NCI-H69 (cell line): ENCODE measurements at regions not wholly inside any gene's neighbourhood (a gene's known extent, or its start where the extent isn't known, plus 50 kb on each side); places are given as distances from the start of the nearest gene placed in this dataset.
A peak's percentile ranks its signal among the peaks of the same experiment; 100 is the strongest.

Source experiments
- DNase-seq: peaks from one replicate; lab custom pipeline; 2025; lab: John Stamatoyannopoulos, UW

DNA sequence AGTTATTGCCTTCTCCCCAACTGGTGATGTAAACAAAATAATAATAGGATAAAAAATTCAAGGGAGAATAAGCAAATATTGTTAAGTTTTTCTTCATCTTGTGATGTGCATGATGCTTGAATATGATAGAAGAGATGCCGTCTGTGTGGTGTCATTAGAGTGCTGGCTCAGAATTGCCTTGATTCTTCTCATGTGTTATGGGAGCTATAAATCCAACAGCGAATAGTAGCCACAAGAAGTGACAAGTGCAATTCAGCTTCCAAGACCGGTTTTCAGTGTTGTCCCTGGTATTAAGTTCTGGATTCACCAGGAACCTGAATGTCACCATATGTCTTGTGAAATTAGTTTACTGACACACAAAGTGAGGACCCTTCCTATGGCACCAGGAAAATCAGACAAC is 547.0 kb downstream of the NSUN3 start:
- DNase-seq, result no peak

DNA sequence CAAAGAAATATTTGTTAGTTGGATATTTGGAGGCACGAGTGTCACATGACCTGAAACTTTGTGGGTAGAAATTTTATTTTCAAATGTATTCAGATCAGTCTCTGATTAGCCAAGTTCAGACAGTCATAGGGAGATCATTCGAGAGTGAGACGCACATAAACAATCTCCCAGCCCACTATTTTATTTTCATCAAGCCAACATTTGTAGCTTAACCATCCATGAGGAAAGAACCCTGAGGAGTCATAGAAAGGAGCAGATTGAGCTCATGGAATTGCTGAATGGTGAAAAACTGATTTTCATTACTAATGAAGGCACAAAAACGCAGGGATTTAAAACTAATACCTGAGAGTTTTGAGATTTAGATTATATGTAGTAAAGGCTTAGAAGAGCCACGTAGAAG is 548.7 kb downstream of the NSUN3 start:
- no peak for DNase-seq

DNA sequence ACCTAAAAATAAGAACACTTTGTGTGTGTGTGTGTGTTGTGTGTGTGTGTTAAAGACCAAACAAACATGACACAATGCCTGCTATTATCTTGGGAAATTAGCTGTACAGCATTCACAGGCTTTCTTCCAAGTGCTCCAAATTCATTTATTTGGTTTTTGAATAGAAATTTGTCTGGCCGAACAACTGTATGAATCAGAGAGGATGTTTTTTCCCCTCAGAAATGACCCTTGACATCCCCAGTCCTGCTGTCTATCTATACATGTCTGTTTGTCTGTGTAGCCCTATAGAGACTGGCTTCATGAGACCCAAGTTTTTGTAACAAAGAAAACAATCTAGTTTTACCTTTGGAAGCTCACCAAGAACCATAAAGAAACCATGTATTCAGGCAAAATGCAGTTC is 549.8 kb downstream of the NSUN3 start:
- DNase-seq, result peak; percentile 32

DNA sequence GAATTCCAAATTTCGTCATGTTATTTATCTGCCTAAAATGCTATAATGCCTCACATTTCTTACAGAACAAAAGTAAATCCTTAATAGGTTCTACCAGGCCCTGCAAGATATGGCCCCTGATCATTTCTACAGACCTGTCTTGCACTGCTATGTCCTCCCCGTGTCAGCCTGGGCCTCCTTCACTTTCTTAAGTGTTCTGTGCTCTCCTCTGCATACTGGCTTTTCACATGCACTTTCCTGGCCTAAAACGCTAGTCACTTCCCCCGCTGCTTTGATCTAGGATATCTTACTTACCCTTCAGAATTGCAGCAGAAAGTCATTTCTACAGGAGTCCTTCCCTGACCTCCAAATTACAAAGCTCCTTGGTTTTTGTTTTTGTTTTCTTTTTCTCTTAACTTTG is 551.3 kb downstream of the NSUN3 start:
- no peak for DNase-seq

DNA sequence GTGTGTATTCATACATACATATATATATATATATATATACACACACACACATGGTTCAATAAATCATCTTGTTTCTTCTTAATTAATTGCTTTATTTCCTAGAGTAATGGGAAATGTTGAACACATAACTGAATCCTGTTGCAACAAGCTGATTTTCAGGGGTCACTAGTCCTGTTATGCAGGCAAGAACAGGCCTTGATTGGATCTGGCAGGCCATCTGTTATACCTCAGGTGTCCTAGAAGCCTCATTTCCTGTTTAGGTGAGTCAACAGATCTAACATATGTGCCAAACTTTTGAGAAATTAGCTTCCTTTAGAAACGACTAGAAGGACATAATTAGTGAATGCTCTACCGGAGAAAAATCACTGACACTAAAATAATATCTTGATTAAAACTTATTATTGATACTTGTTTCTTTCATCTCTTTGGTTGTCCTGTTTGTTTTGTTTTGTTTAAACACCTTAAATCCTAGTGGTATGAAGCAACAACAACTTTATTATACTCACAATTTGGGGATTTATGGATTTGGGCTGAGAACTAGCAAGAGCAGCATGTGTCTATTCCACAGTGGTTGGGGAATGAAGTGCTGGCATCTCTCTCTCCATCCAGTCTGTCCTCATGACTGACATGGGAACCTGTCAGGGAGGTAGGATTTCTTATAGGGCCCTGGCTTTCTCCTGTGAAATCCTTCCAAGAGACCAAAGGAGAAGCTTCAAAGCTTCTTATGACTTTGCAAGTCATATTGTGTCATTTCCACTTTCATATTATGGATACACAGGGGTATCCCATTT is 552.6 kb downstream of the NSUN3 start:
- DNase-seq, result peak; percentile 82

DNA sequence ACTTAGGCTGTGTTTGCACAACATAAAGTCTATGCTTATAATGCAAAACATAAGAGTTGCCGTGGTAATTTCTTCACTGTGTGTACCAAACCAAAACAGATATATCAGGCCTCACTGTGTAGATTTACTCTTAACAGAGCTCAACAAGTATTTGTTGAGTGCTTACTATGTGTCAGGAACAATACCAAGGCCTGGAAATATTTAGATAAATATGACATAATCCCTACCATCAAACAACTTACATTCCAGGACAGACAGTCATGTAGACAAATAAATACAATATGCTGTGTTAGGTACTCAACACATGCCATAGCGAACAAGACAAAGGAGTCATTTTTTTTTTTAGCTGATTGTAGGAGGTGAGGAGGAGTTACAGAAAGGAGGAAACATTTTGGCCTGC is 554.0 kb downstream of the NSUN3 start:
- no peak for DNase-seq

DNA sequence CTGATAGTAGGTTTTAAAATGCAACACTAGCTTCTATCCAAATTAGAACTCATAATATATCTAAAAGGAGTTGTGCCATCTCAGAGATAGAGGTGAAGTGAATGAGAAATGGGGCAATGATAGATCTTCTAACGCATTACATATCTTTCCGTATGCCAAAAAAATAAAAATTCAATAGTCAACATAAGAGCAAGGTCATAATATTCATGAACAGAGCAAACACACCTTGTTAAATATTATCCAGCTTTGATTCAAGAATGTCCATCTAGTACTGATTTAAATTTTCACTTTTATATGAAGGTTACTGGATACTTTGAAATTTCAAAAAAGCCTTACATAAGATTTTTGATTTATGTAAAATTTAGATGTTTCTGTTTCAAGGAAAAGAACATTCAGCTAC is 554.5 kb downstream of the NSUN3 start:
- DNase-seq, result no peak

DNA sequence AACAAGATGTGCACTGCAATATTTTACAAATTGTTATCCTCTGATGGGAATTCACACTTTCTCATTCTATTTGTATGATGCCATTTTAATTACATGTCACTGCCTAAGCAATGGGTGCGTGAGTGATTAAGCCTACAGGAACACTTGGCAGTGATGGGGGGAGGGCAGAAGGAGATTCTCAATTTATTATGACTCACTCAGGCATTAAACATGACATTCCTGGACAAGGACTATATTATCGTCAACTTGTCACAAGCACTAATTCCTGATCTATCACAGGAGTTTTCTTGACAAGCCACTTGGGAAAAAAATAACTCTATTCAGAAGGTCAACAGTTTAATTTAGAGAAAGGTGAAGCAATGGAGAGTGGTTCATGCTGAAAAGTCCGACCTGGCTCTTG is 556.8 kb downstream of the NSUN3 start:
- no peak for DNase-seq

DNA sequence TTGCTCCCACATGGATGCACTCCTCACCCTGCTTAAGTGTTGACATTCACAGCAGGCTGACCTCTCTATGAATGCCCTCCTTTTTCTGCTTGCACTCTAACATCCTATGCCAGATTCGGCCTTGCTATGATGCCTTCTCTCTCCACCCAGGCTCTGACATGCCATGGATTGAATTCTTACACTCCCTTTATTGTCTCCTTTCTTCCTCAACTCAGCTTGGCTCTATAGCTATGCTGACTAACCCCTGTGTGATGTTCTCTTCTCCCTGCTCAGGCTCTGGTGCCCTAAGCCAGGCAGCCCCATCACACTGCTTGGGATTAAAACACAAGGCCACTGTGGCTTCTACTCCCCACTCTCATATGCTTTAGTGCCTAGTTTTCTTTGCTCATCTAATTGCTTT is 563.7 kb downstream of the NSUN3 start:
- no peak for DNase-seq

DNA sequence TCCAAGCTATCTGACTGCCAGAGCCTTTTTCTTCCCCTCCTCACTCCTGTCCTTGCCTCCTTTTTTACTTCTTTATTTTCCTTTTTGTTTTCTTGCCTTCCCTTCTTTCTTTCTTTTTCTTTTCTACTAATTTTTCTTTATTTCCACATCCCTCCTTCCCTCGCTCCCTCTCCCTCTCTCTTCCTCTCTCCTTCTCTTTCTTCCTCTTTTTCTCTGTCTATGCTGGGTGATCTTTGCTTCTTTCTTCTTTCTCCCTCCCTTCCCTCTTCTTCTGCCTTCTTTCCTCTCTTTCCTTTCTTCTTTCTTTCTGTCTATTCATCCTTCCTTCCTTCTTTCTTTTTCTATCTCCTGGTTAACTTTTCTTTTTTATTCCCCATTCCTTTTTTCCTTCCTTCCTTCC is 564.8 kb downstream of the NSUN3 start:
- no peak for DNase-seq

DNA sequence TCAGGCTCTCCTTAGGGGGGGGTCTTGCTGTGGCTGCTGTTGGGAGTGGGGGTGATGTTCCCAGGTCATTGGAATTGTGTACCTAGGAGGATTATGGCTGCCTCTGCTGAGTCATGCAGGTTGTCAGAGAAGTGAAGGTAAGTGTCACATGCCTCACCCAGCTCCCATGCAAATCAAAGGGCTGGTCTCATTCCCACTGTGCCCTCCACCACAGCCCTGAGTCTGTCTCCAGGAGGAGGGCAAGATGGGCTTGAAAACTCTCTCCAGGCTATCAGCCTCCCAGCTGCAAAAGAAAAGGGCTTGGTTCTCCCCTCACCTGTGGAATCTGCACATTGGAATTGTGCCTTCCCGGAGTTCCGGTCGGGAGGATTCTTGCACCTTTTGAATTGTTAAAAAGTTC is 580.5 kb downstream of the NSUN3 start:
- DNase-seq, result no peak

DNA sequence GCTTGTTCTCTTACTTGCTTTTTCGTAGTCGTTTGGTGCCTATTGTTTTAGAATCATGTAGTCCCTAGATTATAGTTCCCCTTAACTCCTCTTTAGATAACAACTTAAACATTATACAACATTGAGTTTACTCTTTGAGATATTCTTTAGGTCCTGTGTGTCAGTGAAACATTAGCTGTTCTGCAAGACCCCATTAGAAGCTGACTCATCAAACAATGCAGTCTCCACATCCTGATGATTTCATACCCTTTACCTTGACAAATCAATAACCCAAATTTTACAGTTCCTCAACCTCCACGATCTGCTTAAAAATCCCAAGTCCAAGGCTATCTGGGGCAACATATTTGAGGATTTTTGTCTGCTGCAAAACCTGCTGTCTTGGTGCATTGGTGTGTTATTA is 582.9 kb downstream of the NSUN3 start:
- DNase-seq, result no peak

DNA sequence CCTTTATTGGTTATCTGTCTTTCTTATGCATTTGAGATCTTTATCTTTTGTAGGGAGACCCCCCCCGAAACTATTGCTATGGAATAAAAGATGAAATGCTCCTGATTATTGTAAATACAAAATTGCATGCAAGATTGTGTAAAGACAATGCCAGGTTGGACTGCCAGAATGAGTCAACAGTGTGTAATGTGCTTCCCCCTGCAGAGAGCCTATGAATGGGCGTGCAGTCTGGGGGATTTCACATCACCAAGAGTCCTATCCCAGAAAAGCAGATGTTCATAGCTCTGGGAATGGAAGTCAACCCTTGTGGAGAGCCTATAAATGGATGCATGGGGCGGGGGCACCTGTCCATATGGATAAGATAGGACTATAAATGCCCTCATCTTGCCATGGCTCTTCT is 584.3 kb downstream of the NSUN3 start:
- DNase-seq, result peak; percentile 9

DNA sequence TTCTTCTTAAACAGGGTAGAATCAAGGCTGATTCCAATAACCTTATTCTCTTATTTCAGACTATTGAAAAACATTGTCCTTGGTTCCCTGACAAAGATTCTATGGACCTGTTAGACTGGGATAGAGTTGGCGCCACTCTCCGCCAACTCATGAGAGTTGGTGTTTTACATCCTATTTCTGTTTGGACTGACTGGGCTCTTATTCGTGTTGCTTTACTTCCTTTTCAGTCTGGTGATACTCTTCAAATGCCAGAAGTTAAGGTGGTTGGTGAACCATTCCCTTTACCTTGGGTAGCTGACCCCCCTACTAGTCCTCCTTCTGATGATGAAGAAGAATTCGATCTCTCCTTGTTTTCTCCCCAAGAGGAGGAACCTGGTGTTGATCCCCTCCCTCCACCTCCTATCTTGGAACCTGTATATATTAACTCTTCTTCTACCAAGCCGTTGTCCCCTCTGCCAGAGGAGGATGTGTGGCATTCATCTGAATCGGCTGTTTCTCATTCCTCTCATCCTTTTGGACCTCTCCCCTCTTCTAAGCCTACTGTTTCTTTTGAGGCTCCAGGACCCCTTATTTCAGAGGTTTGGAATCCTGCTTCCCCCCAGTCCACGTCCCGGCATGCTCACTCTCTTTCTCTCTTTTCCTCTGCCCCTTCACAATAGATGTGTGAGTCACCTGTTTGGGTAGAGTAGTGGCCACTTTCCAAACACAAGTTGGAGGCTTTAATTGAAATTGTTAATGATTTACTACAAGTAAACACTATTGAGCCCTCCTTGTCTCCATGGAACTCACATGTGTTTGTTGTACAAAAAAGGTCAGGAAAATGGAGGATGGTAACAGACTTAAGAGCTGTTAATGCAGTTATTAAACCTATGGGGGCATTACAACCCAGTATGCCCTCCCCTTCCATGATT is 585.7 kb downstream of the NSUN3 start:
- peak; percentile 15 for DNase-seq

DNA sequence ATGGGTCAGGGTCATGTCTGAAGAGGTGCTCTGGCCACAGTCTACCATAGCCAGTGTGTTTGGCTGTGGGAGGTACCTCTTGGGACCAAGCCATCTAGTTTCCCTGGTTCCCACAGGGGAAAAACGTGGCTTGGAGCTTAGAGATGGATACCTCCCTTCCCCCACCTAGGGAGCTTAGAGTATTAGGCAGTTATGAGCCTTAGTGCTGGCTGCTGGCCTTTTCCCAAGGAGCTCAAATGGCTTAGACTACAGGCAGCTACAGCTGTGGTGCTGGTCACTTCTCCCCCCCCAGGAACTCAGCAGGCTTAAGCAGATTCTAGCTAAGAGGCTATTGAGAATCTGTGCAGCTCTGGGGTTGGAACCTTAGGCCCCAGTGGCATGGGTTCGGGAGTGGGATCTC is 591.2 kb downstream of the NSUN3 start:
- no peak for DNase-seq

DNA sequence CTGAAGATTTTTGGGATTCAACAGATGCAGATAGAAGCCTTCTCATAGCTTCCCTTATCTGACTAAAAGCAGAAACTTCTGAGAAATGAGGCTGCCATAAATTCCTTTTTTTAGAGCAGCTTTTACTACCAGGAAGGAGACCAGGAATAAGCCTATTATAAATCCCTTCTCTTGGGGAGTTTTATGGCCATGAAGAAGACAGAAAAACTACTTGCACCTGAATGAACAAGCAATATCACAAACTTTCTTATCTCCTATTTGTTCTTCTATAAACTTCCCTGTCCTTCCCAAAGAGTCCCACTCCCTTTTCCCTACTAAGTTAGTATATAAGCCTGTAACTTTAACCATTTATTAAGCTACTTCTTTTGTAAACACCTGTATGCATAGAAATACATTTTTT is 603.1 kb downstream of the NSUN3 start:
- DNase-seq, result no peak

DNA sequence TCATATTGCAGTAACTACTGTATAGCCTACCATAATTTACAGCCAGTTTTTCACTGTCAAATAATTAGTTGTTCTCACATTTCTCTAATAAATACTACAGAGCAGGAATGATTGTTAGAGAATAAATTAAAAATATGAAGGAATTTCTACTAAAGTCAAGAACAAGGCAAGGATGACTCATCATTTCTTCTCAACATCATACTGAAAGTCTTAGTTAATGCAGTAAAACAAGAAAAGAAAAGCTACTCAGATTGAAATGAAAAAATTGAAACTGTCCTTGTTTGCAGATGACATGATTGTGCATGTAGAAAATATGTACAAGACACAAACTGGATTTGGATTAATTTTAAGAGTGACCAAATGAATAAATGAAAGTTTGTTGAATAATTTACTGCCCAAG is 608.2 kb downstream of the NSUN3 start:
- no peak for DNase-seq

DNA sequence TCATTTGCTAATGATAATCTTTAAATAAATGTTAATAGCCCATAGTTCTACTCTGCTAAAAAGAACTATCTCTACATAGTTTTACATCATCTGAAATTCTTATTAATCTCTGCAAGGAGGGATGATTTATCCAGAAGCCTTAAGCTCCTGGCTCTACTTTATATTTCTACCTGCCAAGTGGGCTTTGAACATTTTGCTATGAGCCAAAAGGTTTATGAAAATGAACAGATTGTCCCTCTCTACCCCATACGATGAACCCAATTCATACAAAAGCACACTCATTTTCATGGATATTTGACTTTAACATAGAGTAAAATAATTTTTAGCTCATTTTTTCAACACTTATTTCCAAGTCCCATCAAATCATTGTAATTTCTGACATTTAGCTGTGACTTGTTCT is 611.0 kb downstream of the NSUN3 start:
- DNase-seq, result no peak

DNA sequence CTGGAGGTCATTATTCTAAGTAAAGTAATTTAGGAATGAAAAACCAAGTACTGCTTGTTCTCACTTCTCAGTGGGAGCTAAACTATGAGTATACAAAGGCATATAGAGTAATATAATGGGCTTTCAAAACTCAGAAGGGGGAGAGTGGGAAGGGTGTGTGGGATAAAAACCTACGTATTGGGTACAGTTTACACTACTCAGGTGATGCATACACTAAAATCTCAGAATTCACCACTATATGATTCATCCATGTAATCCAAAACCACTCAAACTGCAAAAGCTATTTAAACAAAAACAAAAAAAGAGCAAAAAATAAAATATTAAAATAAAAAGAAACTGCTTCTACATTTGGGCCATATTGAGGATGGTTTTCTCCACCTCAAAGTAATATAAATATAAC is 623.3 kb downstream of the NSUN3 start:
- no peak for DNase-seq

DNA sequence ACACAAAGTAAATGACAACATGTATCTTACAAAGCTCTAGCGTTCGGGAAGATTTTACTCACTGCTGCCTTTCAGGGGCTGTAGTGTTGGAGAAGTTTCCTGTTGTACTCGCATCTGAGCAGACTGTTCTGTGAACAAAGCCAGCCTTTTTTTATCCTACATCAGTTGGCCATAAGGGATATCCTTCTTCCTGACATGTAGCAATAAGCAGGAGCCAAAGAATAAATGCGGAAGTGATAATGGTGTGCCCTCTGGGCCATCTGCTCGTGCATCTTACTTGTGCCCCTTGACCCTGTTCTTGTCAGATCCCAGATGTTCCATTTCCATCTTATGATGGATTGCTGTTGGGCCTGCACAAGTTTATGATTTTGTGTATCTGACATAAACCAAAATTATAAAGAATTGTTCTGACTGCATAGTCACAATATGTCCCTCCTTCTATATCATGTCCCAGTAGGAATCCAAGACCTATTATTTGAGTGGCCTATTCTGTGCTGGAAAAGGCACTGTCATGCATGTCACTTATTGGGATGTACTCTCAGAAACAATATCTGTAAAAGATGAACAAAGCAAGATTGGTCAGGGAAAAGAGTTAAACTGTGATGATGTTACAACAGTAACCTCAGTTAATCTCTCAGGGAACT is 631.3 kb downstream of the NSUN3 start:
- peak; percentile 20 for DNase-seq

DNA sequence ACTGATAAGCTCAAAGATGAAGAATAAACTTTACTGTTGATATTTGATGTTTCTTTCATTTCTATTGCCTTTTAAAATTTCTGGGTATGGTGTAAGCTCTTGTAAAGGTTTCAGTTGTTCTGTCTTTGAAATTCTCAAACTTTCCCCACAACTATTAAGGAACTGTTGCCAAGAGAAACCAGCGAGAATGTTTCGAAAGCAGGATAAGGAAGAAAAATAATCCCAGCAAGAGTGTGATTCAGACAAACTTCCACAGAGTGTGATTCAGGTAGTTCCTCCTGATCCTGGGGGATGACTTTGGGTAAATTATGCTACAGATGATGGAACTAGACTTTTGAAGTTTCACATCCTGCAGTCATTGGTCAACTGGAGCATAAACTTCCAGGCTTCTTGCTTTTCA is 632.0 kb downstream of the NSUN3 start:
- DNase-seq, result no peak

DNA sequence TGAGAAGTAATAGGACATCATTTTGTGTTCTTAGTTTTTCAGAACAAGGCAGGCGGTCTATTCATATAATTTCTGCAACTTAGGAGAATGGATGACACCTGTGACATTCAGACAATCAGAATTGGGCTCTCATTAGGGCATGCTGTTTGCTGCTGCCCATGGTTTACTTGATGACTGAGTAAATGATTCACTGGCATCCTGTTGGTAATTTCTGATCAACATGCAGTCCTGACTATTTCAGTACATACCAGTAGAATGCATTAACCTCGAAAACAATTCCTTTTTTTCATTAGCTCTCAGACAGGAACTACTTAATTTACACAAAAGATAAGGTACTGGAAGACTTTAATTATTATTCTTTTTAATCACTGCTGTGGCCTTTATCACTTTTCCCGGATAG is 641.6 kb downstream of the NSUN3 start:
- DNase-seq, result no peak
